ENCODE measurements at regions not wholly inside any gene's neighbourhood (a gene's known extent, or its start where the extent isn't known, plus 50 kb on each side); places are given as distances from the start of the nearest gene placed in this dataset.
"Not testable (repeated sequence)": the region's sequence is repeated elsewhere in the genome, so short reads cannot be mapped to it uniquely, and the experiment has no call there.

DNA sequence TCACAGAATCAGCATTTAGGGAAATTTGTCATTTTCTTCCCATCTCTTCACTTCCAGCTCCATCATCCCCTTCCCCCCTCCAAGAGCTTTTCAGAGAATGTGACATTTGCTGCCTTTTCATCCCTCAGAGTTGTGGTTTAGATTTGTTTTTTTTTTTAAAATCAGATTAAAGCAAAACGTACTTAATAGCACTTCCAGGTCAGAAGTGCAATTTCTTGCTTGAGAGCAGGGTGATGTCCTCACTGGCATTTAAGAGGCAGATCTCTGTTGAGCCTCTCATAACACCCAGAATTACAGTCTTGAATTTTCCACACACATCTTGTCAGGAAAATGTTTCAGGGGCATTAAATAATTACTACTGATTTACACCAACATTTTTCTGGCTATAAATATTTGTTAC is 236.8 kb upstream of the VLDLR start:
- Mint-ChIP-seq H3K4me1 (no peaks in the 10 kb centered on the region), H3K9me3 (peaks cover 0 to 2% (median 0%) of the 10 kb centered on the region in 6 donors), H3K27me3 (ENCODE audit: low read depth in 3 of 3) (peaks cover 0 to 11% (median 6%) of the 10 kb centered on the region in 3 donors), H3K4me3 (no peak overlapping the region), H3K27ac (no peak overlapping the region), H3K36me3 (no peaks in the 10 kb centered on the region)
- DNase-seq = no peak

DNA sequence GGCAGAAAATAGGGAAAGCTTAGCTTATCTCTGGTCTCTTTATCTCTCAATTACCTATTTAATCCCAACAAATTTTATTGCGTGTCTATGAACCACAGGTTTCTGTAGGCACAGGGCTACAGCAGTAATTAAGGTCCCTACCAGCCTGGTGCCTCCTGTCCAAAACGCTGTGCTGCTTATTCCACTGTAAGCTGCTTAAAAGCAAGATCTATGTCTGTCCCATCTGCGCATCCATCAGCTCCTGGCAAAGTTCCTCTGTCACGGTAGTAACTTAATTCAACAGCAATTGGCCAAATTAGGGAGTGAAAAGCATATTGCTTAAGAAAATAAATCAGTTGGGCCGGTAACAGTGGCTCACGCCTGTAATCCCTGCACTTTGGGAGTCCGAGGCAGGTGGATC is 235.8 kb upstream of the VLDLR start:
- no peak for DNase-seq
- no peaks in the 10 kb centered on the region for H3K36me3 Mint-ChIP-seq
- no peaks in the 10 kb centered on the region for H3K4me1 Mint-ChIP-seq
- peaks cover 0 to 2% (median 0%) of the 10 kb centered on the region in 6 donors for H3K9me3 Mint-ChIP-seq
- H3K27me3 Mint-ChIP-seq (ENCODE audit: low read depth in 3 of 3) = peaks cover 0 to 9% (median 4%) of the 10 kb centered on the region in 3 donors
- no peak overlapping the region for H3K27ac Mint-ChIP-seq
- no peak overlapping the region for H3K4me3 Mint-ChIP-seq

DNA sequence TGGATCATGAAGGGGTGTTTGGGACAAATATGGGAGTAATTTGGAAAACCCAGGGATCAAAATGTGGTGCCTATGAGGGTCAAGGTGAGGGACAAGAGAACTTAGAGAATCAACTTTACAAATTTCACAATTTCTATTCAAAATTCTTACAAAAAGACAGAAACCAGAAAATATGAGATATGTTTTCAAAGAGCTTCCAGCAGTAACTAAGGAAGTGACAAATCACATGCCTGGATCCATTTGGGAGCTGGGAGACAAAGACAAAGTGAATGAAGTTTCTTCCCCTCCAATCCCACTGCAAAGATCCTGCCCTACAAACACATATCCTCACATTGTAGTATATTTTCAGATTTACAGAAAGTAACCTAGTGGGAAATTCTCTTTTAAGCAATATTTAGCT is 235.0 kb upstream of the VLDLR start:
- H3K4me1 Mint-ChIP-seq = no peaks in the 10 kb centered on the region
- no peaks in the 10 kb centered on the region for H3K36me3 Mint-ChIP-seq
- peaks cover 0 to 9% (median 4%) of the 10 kb centered on the region in 3 donors for H3K27me3 Mint-ChIP-seq (ENCODE audit: low read depth in 3 of 3)
- no peak overlapping the region for H3K4me3 Mint-ChIP-seq
- H3K9me3 Mint-ChIP-seq = peaks cover 0 to 2% (median 0%) of the 10 kb centered on the region in 6 donors
- DNase-seq = no peak
- no peak overlapping the region for H3K27ac Mint-ChIP-seq

DNA sequence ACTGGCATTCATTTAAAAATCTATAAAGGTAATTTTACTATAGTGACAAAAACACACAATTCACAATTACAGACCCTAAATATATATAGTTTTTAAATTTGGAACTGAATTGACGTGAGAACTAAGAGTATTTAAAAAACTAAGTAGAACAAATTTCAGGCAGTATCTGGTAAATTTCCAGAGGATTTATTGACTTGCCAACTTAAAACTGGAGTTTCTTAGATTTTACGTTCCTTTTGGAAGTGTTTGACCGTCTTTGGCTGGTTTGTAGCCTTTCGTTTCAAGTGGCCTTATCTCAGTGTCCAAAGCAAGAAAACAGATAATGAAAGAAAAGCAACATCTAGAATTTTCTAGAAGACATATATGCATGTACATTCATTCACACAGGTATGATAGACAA is 234.4 kb upstream of the VLDLR start:
- Mint-ChIP-seq H3K27ac (no peak overlapping the region), H3K4me3 (no peak overlapping the region), H3K36me3 (no peaks in the 10 kb centered on the region), H3K27me3 (ENCODE audit: low read depth in 3 of 3) (peaks cover 0 to 12% (median 4%) of the 10 kb centered on the region in 3 donors), H3K9me3 (peaks cover 0 to 2% (median 0%) of the 10 kb centered on the region in 6 donors), H3K4me1 (no peaks in the 10 kb centered on the region)
- DNase-seq = no peak

DNA sequence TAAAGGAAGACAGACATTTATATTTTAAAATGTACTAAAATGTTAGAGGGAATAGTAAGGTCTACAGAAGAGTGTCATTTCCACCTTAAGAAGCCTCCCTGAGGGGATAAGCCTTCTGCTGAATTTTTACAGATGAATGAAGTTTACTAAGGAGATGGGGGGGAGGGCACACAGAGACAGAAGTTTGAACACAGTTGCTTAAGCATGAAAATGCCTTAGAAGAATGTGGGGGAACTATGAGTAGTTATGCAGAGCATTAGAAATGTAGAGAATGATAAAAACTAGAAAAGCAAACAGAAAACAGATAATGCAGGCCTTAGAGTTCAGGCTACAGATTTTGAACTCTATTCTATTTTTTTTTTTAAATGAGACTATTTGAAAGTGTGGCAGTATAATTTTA is 232.2 kb upstream of the VLDLR start:
- no peak overlapping the region for H3K27ac Mint-ChIP-seq

DNA sequence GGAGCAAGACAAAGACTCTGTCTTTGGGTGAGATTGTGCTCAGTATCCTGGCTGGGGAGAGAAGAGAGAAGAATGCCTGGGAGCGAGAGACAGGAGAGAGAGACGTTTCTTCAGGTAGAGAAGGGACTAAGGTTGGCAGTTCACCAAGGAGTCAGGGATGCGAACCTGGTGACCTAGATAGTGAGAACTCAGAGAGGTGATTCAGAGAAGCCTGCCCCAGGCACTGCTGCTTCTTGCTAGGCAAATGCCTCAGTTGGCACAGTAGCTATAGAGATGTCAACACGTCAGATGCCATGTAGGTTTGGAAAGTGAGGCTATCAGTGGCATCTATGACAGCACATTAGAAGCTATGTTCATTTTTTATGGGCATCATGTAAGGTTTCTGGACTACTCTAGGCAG is 231.6 kb upstream of the VLDLR start:
- Mint-ChIP-seq H3K36me3 (no peaks in the 10 kb centered on the region), H3K27me3 (ENCODE audit: low read depth in 3 of 3) (peaks cover 0 to 4% (median 2%) of the 10 kb centered on the region in 3 donors), H3K4me3 (no peak overlapping the region), H3K27ac (no peak overlapping the region), H3K9me3 (peaks cover 0 to 2% (median 0%) of the 10 kb centered on the region in 6 donors), H3K4me1 (no peaks in the 10 kb centered on the region)
- no peak for DNase-seq

More for the DNA sequence above, 232.2 kb upstream of the VLDLR start:
- no peak overlapping the region for H3K4me3 Mint-ChIP-seq
- H3K4me1 Mint-ChIP-seq = no peaks in the 10 kb centered on the region
- H3K9me3 Mint-ChIP-seq = peaks cover 0 to 2% (median 0%) of the 10 kb centered on the region in 6 donors
- peaks cover 0 to 6% (median 4%) of the 10 kb centered on the region in 3 donors for H3K27me3 Mint-ChIP-seq (ENCODE audit: low read depth in 3 of 3)
- no peak for DNase-seq
- no peaks in the 10 kb centered on the region for H3K36me3 Mint-ChIP-seq

DNA sequence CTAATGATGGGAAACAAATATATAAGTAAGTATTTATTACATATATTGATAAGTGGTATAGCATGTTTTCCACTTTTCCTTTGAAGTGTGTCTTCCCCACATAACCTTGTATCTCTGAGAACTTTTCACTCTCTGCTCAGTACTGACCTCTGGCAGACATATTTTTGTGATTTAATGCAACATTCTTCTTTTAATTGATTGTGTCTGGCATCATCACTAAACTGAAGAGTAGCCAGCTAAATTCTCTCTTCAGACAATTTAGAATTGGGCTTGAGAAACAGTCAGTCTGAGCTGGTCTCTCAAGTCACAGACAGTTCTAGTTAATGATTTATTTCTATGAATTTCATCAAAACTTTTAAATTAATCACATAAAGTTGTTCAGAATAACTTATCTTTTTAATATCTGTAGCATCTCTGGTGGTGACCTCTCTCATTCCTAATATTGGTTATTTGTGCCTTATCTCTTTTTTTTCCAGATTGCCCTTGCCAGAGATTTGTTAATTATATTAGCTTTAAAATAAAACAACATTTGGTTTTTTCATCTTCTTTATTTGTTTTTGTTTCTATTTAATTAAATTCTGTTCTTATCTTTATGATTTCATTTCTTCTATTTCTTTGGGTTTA is 230.0 kb upstream of the VLDLR start:
- not testable (repeated sequence) for H3K36me3 Mint-ChIP-seq; DNase-seq; H3K27me3 Mint-ChIP-seq (ENCODE audit: low read depth in 3 of 3); H3K27ac Mint-ChIP-seq; H3K4me1 Mint-ChIP-seq; H3K4me3 Mint-ChIP-seq; H3K9me3 Mint-ChIP-seq

DNA sequence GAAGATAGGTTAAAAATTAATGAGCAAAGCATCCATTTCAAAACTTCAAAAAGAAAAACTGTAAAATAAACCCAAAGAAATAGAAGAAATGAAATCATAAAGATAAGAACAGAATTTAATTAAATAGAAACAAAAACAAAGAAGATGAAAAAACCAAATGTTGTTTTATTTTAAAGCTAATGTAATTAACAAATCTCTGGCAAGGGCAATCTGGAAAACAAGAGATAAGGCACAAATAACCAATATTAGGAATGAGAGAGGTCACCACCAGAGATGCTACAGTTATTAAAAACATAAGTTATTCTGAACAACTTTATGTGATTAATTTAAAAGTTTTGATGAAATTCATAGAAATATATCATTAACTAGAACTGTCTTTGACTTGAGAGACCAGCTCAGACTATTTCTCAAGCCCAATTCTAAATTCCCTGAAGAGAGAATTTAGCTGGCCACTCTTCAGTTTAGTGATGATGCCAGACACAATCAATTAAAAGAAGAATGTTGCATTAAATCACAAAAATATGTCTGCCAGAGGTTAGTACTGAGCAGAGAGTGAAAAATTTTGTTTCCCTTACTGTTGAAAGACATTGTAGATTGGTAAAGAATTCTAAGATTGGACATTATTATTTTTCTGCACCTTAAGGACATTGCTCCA is 227.4 kb upstream of the VLDLR start:
- not testable (repeated sequence) for H3K4me1 Mint-ChIP-seq; H3K36me3 Mint-ChIP-seq; H3K4me3 Mint-ChIP-seq; DNase-seq; H3K9me3 Mint-ChIP-seq; H3K27ac Mint-ChIP-seq; H3K27me3 Mint-ChIP-seq (ENCODE audit: low read depth in 3 of 3)

DNA sequence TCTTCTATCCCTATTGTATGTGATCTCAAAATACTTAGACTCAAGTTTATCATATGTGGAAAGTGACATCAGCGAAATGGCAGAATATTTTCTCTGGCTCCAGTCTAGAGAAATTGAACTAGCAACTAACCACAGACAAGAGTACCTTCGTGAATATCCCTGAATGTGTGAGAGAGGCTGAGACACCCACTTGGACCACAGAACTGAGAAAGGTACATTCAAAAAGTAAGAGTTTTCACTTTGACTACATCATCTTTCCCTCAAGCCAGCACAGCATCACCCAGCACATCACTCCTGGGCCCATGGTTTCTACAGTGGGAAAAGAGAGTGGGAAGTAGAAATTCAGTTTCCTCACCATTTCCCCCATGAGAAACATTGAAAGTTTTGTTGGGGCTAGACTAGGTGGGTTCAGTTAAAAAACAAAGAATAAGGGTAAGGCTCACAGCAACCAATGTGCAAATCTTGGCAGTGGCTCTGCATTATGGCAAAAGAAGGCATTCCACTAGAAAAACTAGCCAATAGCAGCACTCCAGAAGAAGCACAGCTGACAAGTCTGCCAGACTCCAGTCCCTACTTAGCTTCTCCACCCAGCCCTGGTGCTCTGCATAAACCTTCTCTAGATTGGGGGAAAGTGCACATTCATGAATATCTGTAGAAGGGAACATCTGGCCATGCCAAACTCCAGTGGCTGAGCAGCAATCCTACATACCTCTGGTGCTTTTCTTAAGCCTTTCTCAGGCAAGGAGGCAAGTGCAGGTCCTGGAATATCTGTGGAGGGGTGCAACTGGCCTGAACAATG is 225.6 kb upstream of the VLDLR start:
- peaks cover 2% of the 10 kb centered on the region in 3 donors for H3K27me3 Mint-ChIP-seq (ENCODE audit: low read depth in 3 of 3)
- no peak overlapping the region for H3K27ac Mint-ChIP-seq
- no peak for DNase-seq
- H3K36me3 Mint-ChIP-seq = no peaks in the 10 kb centered on the region
- H3K4me1 Mint-ChIP-seq = no peaks in the 10 kb centered on the region
- no peak overlapping the region for H3K4me3 Mint-ChIP-seq
- H3K9me3 Mint-ChIP-seq = peaks cover 0 to 2% (median 0%) of the 10 kb centered on the region in 6 donors

DNA sequence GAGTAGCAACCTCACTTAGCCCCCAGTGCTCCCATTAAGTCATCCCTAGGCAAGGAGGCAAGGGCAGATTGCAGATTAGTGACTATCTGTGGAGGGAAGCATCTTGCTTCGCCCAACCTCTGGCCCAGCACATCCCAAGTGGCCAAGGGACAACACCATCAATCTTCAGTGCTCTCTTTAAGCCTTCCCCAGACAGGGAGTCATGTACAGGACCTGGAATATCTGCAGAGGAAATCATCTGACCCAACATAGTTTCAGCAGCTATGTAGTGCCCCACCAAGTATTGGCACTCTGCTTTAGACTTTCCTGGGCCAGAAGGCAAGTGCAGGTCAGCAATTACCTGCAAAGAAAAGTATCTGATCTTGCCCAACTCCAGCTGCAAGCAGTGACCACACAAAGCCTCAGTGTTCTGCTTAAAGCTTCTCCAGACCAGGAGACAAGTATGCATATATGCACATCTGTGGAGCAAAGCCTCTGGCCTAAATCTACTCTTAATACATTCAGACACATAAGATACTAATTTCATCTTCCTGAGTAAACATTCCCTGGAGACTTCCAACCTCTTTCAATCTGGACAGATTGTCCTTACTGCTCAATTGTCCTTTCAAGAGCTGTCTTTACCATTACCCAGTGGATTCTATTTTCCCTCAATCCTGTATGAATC is 224.8 kb upstream of the VLDLR start:
- Mint-ChIP-seq H3K27ac (no peak overlapping the region), H3K27me3 (ENCODE audit: low read depth in 3 of 3) (peaks cover 2% of the 10 kb centered on the region in 3 donors), H3K36me3 (no peaks in the 10 kb centered on the region), H3K4me1 (no peaks in the 10 kb centered on the region), H3K4me3 (no peak overlapping the region), H3K9me3 (peaks cover 0 to 3% (median 1%) of the 10 kb centered on the region in 6 donors)
- DNase-seq = no peak

DNA sequence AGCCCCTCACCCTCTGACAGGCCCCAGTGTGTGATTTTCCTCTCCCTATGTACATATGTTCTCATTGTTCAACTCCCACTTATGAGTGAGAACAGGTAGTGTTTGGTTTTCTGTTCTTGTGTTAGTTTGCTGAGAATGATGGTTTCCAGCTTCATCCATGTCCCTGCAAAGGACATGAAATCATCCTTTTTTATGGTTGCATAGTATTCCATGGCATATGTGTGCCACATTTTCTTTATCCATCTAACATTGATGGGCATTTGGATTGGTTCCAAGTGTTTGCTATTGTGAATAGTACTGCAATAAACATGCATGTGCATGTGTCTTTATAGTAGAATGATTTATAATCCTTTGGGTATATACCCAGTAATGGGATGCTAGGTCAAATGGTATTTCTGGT is 223.7 kb upstream of the VLDLR start:
- not testable (repeated sequence) for H3K4me1 Mint-ChIP-seq

DNA sequence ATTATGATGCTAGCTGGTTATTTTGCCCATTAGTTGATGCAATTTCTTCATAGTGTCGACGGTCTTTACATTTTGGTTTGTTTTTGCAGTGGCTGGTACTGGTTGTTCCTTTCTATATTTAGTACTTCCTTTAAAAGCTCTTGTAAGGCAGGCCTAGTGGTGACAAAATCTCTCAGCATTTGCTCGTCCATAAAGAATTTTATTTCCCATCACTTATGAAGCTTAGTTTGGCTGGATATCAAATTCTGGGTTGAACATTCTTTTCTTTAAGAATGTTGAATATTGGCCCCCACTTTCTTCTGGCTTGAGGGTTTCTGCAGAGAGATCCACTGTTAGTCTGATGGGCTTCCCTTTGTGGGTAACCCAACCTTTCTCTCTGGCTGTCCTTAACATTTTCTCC is 219.8 kb upstream of the VLDLR start:
- not testable (repeated sequence) for H3K4me1 Mint-ChIP-seq; H3K4me3 Mint-ChIP-seq; H3K36me3 Mint-ChIP-seq; H3K27ac Mint-ChIP-seq; H3K27me3 Mint-ChIP-seq (ENCODE audit: low read depth in 3 of 3); DNase-seq
- peaks cover 5 to 28% (median 13%) of the 10 kb centered on the region in 6 donors for H3K9me3 Mint-ChIP-seq

More for the DNA sequence above, 223.7 kb upstream of the VLDLR start:
- not testable (repeated sequence) for H3K36me3 Mint-ChIP-seq; H3K27me3 Mint-ChIP-seq (ENCODE audit: low read depth in 3 of 3); DNase-seq; H3K9me3 Mint-ChIP-seq; H3K4me3 Mint-ChIP-seq; H3K27ac Mint-ChIP-seq

DNA sequence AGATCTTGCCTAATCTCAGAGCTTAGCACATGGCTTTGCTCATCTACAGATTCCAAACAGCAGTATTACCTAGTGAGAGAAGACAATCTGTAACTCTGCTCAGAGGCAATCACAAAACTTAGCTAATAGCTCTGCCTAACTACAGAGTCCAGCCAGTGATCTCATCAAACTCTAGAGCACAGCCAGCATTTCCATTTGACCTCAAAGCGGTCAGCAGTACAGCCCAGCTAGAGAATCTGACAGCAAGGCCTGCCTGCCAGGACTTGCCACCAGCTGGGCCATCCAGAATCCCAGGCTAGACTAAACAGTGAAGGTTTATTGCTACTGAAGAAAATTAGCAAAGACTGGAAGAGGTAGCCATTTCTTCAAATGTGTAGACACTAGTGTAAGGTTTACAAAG is 217.9 kb upstream of the VLDLR start:
- H3K4me1 Mint-ChIP-seq = no peaks in the 10 kb centered on the region
- H3K4me3 Mint-ChIP-seq = no peak overlapping the region
- H3K27ac Mint-ChIP-seq = no peak overlapping the region
- H3K36me3 Mint-ChIP-seq = peaks cover 0 to 3% (median 0%) of the 10 kb centered on the region in 3 donors
- DNase-seq = no peak
- peaks cover 3 to 6% (median 5%) of the 10 kb centered on the region in 3 donors for H3K27me3 Mint-ChIP-seq (ENCODE audit: low read depth in 3 of 3)
- peaks cover 5 to 28% (median 13%) of the 10 kb centered on the region in 6 donors for H3K9me3 Mint-ChIP-seq

DNA sequence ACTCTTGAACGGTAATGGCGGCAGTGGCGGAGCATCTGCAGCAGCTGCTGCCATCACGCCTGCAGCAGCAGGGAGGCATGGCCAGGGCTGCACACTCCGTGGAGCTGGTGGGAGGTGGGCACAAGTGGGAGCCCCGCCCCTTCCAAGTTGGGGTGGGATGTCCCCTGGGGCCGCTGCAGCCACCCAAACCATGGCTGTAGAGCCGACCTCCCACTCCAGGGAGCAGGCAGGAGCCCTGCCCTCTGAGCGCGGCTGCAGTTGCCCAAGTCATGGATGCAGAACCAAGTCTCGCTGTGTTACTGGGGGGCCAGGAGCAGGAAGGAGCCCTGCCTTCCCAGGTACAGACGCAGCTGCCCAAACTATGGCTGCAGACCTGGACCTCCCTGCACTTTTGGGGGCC is 215.3 kb upstream of the VLDLR start:
- H3K9me3 Mint-ChIP-seq = peaks cover 5 to 28% (median 12%) of the 10 kb centered on the region in 6 donors
- peaks cover 0 to 3% (median 0%) of the 10 kb centered on the region in 3 donors for H3K36me3 Mint-ChIP-seq
- peaks cover 3 to 6% (median 3%) of the 10 kb centered on the region in 3 donors for H3K27me3 Mint-ChIP-seq (ENCODE audit: low read depth in 3 of 3)
- H3K4me1 Mint-ChIP-seq = no peaks in the 10 kb centered on the region
- no peak for DNase-seq
- H3K4me3 Mint-ChIP-seq = no peak overlapping the region
- no peak overlapping the region for H3K27ac Mint-ChIP-seq

All from immature natural killer cell (primary cell).